ENCODE measurements at regions not wholly inside any gene's neighbourhood (a gene's known extent, or its start where the extent isn't known, plus 50 kb on each side); places are given as distances from the start of the nearest gene placed in this dataset.
"Not testable (repeated sequence)": the region's sequence is repeated elsewhere in the genome, so short reads cannot be mapped to it uniquely, and the experiment has no call there.

- ChIA-PET POLR2A (no interaction called here), CTCF (no interaction called here)
- no peaks in the 10 kb centered on the region for H3K36me3 ChIP-seq (ENCODE audit: control insufficient read depth, insufficient read depth, low read length)
- no peak overlapping the region for H3K27ac ChIP-seq (ENCODE audit: low read length)
- no TSS peak for BruUV-seq (replicated peaks)
- H3K27me3 ChIP-seq (ENCODE audit: control insufficient read depth, insufficient read depth, low read length): no peaks in the 10 kb centered on the region
- TF ChIP-seq POLR2AphosphoS5 (IDR thresholded peaks at IDR 0.05; ENCODE audit: low read depth, low read length): no peak
- 0 out of 2 replicates have a peak, but pooled peaks have one; percentile 4 for TF ChIP-seq CTCF (IDR thresholded peaks at IDR 0.05)
- H3K4me1 ChIP-seq (ENCODE audit: control insufficient read depth, insufficient read depth, low read length): no peaks in the 10 kb centered on the region
- no peak overlapping the region for H3K4me3 ChIP-seq (ENCODE audit: low read depth in 2 of 2, low read length in 2 of 2)
- in situ Hi-C loops (cut with HindIII; ENCODE audit: low pct_unique_long_range_greater_than_20kb, low sequenced_read_pairs): no loop called here
- intact Hi-C loops (cut with micrococcal nuclease; ENCODE audit: unreplicated experiment): no loop called here
- no peak for DNase-seq (ENCODE audit: low read depth, low spot score)
- ATAC-seq: no peak
- H3K9me3 ChIP-seq (ENCODE audit: control insufficient read depth, insufficient read depth, low read depth, low read length): no peaks in the 10 kb centered on the region
Observed at GRCh38 chr5:145449794-145450193, 385.3 kb downstream of the PRELID2 start.

DNA sequence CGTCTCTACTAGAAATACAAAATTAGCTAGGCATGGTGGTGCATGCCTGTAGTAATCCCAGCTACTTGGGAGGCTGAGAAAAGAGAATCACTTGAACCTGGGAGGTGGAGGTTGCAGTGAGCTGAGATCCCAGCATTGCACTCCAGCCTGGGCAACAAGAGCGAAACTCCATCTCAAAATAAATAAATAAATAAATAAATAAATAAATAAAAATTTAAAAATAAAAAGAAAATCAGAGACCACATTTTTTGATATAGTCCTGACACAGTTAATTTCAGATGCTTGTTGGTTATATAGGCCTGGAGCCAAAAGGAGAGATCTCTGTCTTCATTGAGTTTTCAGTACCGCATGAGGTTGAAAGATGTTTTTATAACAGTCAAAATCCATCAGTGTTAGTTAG, 388.3 kb downstream of the PRELID2 start:
- intact Hi-C loops (cut with micrococcal nuclease; ENCODE audit: unreplicated experiment); H3K27ac ChIP-seq (ENCODE audit: low read length); POLR2A ChIA-PET; H3K27me3 ChIP-seq (ENCODE audit: control insufficient read depth, insufficient read depth, low read length); CTCF ChIA-PET; DNase-seq (ENCODE audit: low read depth, low spot score); ATAC-seq; BruUV-seq (replicated peaks); in situ Hi-C loops (cut with HindIII; ENCODE audit: low pct_unique_long_range_greater_than_20kb, low sequenced_read_pairs); H3K4me3 ChIP-seq (ENCODE audit: low read depth in 2 of 2, low read length in 2 of 2); H3K4me1 ChIP-seq (ENCODE audit: control insufficient read depth, insufficient read depth, low read length); H3K9me3 ChIP-seq (ENCODE audit: control insufficient read depth, insufficient read depth, low read depth, low read length); H3K36me3 ChIP-seq (ENCODE audit: control insufficient read depth, insufficient read depth, low read length): not testable (repeated sequence)

DNA sequence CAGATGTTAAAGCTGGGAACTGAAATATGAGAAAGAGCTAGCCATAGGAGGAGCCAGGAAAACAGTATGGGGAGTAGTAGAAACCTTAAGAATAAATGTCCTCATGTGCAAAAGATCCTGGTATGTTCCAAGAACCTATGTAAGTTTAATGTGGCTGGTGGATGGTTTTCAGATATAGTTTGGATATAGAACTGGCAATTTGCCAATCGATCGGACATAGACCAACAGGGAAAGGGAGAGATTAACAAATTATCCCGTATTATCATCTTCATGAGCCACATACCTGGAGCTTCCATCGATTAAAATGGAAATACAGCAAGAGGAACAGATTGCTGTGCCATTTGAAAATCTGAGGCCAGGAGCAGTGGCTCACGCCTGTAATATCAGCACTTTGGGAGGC, 388.7 kb downstream of the PRELID2 start:
- no peak for DNase-seq (ENCODE audit: low read depth, low spot score)
- CTCF ChIA-PET: no interaction called here
- no peak for ATAC-seq

More for the DNA sequence above, 388.7 kb downstream of the PRELID2 start:
- H3K36me3 ChIP-seq (ENCODE audit: control insufficient read depth, insufficient read depth, low read length): no peaks in the 10 kb centered on the region
- no TSS peak for BruUV-seq (replicated peaks)
- TF ChIP-seq POLR2AphosphoS5 (IDR thresholded peaks at IDR 0.05; ENCODE audit: low read depth, low read length) (no peak), SIN3A (IDR thresholded peaks at IDR 0.05; ENCODE audit: borderline replicate concordance, insufficient read depth, low read depth, low read length) (no peak), TCF7L2 (IDR thresholded peaks at IDR 0.05; ENCODE audit: low read depth, low read length) (no peak), REST (IDR thresholded peaks at IDR 0.05; ENCODE audit: insufficient read depth in 1 of 2, low read depth in 2 of 2, low read length in 1 of 2) (no peak), CTCF (IDR thresholded peaks at IDR 0.05) (no peak)
- H3K27me3 ChIP-seq (ENCODE audit: control insufficient read depth, insufficient read depth, low read length): no peaks in the 10 kb centered on the region
- H3K4me1 ChIP-seq (ENCODE audit: control insufficient read depth, insufficient read depth, low read length): no peaks in the 10 kb centered on the region
- no peaks in the 10 kb centered on the region for H3K9me3 ChIP-seq (ENCODE audit: control insufficient read depth, insufficient read depth, low read depth, low read length)
- H3K27ac ChIP-seq (ENCODE audit: low read length): no peak overlapping the region
- POLR2A ChIA-PET: no interaction called here
- in situ Hi-C loops (cut with HindIII; ENCODE audit: low pct_unique_long_range_greater_than_20kb, low sequenced_read_pairs): no loop called here
- intact Hi-C loops (cut with micrococcal nuclease; ENCODE audit: unreplicated experiment): no loop called here
- no peak overlapping the region for H3K4me3 ChIP-seq (ENCODE audit: low read depth in 2 of 2, low read length in 2 of 2)
